ENCODE measurements at regions not wholly inside any gene's neighbourhood (a gene's known extent, or its start where the extent isn't known, plus 50 kb on each side); places are given as distances from the start of the nearest gene placed in this dataset.

- no peak for ATAC-seq
- no peak for TF ChIP-seq ZC3H10 (CRISPR knock-in tag; IDR thresholded peaks at IDR 0.05)
- no peak for TF ChIP-seq PATZ1 (CRISPR knock-in tag; IDR thresholded peaks at IDR 0.05; ENCODE audit: borderline replicate concordance)
- TF ChIP-seq TOX (CRISPR knock-in tag; IDR thresholded peaks at IDR 0.05; ENCODE audit: borderline replicate concordance): no peak
- TF ChIP-seq CSDC2 (CRISPR knock-in tag; IDR thresholded peaks at IDR 0.05): no peak
- no peak for TF ChIP-seq ISL1 (CRISPR knock-in tag; IDR thresholded peaks at IDR 0.05)
- TF ChIP-seq RARB (CRISPR knock-in tag; IDR thresholded peaks at IDR 0.05): no peak
Observed at GRCh38 chr11:45546366-45546765, 119.1 kb downstream of the CHST1 start.

GRCh38 chr11:45544826-45545225 is 120.6 kb downstream of the CHST1 start:
- no peak for ATAC-seq

DNA sequence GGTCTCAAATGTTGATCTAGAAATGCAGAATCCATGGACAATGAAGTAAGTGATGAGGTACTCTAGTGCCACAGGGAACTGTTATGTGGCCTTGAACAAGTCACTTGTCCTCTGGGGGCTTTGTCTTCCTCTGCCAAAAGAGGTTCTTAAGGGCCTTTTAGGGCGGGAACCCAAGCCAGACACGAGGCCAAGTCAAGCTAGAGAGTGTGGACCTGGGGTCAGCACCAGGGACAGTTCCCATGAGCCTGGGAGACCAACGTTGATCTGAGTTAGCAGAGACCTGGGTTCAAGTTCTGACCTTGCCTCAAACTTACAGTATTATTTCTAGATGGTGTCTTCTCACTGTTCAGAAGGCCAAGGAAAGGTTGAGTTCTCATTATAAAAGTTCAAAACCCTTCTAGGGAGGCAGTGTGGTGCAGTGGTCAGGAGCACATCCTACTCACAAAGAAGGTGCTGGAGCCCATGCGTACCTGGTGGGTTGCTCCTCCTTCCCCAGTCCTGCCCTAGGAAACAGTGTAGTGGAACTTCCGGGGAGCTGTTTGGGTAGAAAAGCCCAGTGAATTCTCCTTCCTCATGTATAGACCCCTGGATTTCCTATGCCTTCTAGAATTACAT is 121.5 kb downstream of the CHST1 start:
- ATAC-seq: no peak
- TF ChIP-seq RARB (CRISPR knock-in tag; IDR thresholded peaks at IDR 0.05) (no peak), GLIS3 (CRISPR knock-in tag; IDR thresholded peaks at IDR 0.05) (no peak), ESRRG (CRISPR knock-in tag; IDR thresholded peaks at IDR 0.05) (no peak), CSRNP3 (CRISPR knock-in tag; IDR thresholded peaks at IDR 0.05) (no peak), ZFP30 (CRISPR knock-in tag; IDR thresholded peaks at IDR 0.05) (no peak), ZC3H10 (CRISPR knock-in tag; IDR thresholded peaks at IDR 0.05) (no peak), ZNF8 (CRISPR knock-in tag; IDR thresholded peaks at IDR 0.05) (no peak), ZNF565 (CRISPR knock-in tag; conservative IDR thresholded peaks at IDR 0.05; ENCODE audit: low read depth) (no peak), PPARA (CRISPR knock-in tag; IDR thresholded peaks at IDR 0.05; ENCODE audit: borderline replicate concordance) (no peak), OSR1 (CRISPR knock-in tag; IDR thresholded peaks at IDR 0.05) (no peak), ISL1 (CRISPR knock-in tag; IDR thresholded peaks at IDR 0.05) (no peak)
- TF ChIP-seq, protein P1, sequence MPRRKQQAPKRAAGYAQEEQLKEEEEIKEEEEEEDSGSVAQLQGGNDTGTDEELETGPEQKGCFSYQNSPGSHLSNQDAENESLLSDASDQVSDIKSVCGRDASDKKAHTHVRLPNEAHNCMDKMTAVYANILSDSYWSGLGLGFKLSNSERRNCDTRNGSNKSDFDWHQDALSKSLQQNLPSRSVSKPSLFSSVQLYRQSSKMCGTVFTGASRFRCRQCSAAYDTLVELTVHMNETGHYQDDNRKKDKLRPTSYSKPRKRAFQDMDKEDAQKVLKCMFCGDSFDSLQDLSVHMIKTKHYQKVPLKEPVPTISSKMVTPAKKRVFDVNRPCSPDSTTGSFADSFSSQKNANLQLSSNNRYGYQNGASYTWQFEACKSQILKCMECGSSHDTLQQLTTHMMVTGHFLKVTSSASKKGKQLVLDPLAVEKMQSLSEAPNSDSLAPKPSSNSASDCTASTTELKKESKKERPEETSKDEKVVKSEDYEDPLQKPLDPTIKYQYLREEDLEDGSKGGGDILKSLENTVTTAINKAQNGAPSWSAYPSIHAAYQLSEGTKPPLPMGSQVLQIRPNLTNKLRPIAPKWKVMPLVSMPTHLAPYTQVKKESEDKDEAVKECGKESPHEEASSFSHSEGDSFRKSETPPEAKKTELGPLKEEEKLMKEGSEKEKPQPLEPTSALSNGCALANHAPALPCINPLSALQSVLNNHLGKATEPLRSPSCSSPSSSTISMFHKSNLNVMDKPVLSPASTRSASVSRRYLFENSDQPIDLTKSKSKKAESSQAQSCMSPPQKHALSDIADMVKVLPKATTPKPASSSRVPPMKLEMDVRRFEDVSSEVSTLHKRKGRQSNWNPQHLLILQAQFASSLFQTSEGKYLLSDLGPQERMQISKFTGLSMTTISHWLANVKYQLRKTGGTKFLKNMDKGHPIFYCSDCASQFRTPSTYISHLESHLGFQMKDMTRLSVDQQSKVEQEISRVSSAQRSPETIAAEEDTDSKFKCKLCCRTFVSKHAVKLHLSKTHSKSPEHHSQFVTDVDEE (CRISPR knock-in tag; IDR thresholded peaks at IDR 0.05): no peak
- TF ChIP-seq, protein P2, sequence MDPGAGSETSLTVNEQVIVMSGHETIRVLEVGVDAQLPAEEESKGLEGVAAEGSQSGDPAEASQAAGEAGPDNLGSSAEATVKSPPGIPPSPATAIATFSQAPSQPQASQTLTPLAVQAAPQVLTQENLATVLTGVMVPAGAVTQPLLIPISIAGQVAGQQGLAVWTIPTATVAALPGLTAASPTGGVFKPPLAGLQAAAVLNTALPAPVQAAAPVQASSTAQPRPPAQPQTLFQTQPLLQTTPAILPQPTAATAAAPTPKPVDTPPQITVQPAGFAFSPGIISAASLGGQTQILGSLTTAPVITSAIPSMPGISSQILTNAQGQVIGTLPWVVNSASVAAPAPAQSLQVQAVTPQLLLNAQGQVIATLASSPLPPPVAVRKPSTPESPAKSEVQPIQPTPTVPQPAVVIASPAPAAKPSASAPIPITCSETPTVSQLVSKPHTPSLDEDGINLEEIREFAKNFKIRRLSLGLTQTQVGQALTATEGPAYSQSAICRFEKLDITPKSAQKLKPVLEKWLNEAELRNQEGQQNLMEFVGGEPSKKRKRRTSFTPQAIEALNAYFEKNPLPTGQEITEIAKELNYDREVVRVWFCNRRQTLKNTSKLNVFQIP (CRISPR knock-in tag; IDR thresholded peaks at IDR 0.05; ENCODE audit: borderline replicate concordance, low read depth): no peak

More at GRCh38 chr11:45544826-45545225, 120.6 kb downstream of the CHST1 start:
- TF ChIP-seq ZFP30 (CRISPR knock-in tag; IDR thresholded peaks at IDR 0.05) (no peak), ESRRG (CRISPR knock-in tag; IDR thresholded peaks at IDR 0.05) (no peak), ZFP3 (CRISPR knock-in tag; IDR thresholded peaks at IDR 0.05) (no peak), TOX (CRISPR knock-in tag; IDR thresholded peaks at IDR 0.05; ENCODE audit: borderline replicate concordance) (no peak), SNAI2 (CRISPR knock-in tag; IDR thresholded peaks at IDR 0.05) (no peak), PPARA (CRISPR knock-in tag; IDR thresholded peaks at IDR 0.05; ENCODE audit: borderline replicate concordance) (no peak), CSDC2 (CRISPR knock-in tag; IDR thresholded peaks at IDR 0.05) (no peak), CSRNP3 (CRISPR knock-in tag; IDR thresholded peaks at IDR 0.05) (no peak), ZNF70 (CRISPR knock-in tag; IDR thresholded peaks at IDR 0.05) (no peak), TCF4 (CRISPR knock-in tag; IDR thresholded peaks at IDR 0.05; ENCODE audit: borderline replicate concordance) (no peak), OSR1 (CRISPR knock-in tag; IDR thresholded peaks at IDR 0.05) (no peak), BACH2 (CRISPR knock-in tag; IDR thresholded peaks at IDR 0.05; ENCODE audit: borderline replicate concordance) (no peak), ZC3H10 (CRISPR knock-in tag; IDR thresholded peaks at IDR 0.05) (no peak), ISL1 (CRISPR knock-in tag; IDR thresholded peaks at IDR 0.05) (no peak), PATZ1 (CRISPR knock-in tag; IDR thresholded peaks at IDR 0.05; ENCODE audit: borderline replicate concordance) (no peak), ZNF8 (CRISPR knock-in tag; IDR thresholded peaks at IDR 0.05) (no peak), GLIS3 (CRISPR knock-in tag; IDR thresholded peaks at IDR 0.05) (no peak)
